H54 (cell line): ENCODE measurements at regions not wholly inside any gene's neighbourhood (a gene's known extent, or its start where the extent isn't known, plus 50 kb on each side); places are given as distances from the start of the nearest gene placed in this dataset.

Experiments
- DNase-seq: peaks from one replicate; pipeline ENCODE4 v3.0.0; 2011; ENCODE audit warnings: low spot score, mixed read lengths; ENCODE audit not compliant: insufficient read length
- FAIRE-seq: peaks from 3 replicates; lab custom pipeline; 2011; peaks lifted over from hg19 to GRCh38; lab: Jason Lieb, UNC
- POLR2A ChIP-seq: IDR thresholded peaks from 2 replicates; pipeline ENCODE4 v1.6.1; 2011; ENCODE audit warnings: low read depth, mild to moderate bottlenecking, low read length

DNA sequence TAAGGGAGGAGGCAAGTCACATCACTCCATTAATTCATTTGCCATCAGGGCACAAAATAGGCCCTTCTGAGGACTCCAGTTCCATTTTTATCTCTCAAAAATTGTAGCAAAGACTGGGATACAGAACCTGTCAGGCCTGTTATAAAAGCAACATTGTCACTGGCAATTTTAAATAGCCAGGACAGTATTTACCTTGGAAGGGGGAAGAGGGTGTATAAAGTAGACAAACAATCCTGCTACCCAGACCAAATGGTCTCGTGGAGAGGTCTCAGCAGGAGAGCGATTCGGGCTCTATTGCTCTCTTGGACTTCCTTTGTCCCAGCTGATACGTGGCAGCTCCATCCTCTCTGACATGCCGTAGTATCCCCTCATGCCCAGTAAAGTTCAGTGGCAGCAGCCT lies 740.3 kb upstream of the HS6ST1 start:
- no peak for TF ChIP-seq POLR2A
- no peak for DNase-seq
- FAIRE-seq = no peak

DNA sequence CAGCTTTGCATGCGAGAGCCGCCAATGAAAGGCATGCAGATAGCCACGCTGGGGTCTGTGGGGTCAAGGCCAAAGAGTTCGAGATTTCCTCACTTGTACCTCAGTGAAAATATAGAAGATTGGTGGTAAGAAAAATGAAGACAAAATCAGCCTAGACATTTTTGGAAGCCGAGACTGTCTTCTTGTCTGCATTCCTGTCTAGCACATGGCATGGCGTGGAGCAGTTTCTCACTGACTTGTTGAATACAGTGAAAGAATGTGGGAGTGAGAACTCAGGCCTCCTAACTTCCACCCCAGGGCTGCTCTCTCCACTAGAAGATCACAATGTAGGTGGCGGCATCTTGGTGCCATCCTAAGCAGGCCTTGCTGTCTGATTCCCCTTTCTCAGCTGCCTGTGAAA lies 740.8 kb upstream of the HS6ST1 start:
- no peak for TF ChIP-seq POLR2A
- FAIRE-seq = no peak
- DNase-seq = no peak

DNA sequence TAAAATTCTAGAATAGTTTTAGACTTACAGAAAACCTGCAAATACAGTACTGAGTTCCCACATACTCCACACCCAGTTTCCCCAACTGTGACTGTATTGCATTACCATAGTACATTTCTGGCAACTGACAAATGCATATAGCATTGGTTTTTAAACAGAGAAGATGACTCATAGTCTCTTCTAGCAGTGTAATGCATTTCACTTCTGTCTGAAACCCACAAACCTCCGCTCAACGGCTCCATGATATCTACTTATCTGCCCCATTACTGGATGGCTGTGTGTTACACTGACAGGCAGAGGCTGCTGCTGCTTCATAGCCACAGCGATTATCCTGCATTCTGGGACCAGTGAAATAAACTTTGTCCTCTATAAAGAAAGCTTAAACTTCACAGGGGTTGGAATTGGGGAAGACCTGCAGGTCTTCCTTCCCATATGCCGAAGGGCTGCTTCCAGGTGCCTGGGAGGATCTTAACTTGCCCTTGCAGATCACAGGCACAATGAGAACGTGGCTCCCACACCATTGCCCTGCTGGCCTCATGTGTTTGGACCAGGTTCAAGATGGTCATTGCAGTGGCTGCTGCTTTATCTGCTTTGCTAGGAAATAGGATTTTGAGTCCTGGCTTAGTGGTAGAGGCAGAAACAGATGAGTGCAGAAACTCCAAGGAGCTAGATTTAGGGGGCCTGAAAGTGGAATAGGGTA lies 742.6 kb upstream of the HS6ST1 start:
- FAIRE-seq = no peak
- DNase-seq = no peak
- no peak for TF ChIP-seq POLR2A

DNA sequence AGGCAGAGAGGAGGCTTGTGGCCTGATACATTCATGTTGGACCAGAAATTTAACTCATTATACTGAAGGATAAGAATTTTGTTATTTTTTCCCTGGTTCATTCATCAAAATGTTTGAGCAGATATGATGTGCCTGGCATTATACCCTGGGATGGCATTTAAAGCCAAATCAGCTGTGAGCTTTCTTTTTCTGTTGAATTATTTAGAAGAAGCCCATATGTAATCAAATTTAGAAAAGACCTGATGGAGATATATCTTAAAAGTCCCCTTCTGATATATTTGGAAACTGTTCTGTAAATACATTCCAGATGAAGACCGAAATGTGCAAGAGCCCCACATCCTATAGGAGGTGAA lies 743.1 kb upstream of the HS6ST1 start:
- no peak for TF ChIP-seq POLR2A

DNA sequence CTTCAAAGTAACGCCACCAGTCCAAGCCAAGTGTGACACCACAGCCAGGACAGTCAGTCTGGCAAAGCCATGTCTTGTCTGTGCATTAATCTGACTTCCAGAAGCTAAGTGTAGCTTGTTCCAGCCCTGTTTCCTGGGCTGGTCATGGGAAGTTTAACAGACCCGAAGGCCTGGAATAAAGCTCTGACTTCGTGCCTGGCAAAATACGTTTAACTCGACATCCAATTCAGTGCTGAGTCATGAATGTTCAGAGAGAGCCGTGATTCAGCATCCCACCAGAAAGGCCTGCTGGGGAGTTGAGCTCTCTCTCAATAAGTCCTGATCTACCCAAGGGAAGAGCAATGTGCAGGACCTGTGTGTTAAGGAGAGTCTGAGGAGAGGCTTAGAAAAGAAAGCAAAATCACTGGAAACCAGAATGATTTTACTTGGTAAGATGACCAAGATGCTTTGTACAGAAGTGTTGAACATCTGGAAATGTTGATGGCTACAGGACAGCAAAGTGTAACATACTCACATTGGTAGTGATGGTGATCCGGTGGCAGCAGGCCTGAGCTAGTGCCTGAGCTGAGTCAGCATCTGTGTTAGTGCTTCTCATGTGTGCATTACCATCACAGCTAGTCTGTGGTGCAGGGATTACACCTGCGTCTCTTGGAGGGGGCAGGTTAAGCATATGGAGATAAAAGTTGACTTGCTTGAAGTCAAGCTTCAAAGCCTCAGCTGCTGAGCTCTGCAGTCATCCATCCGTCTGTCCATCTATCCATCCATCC lies 743.7 kb upstream of the HS6ST1 start:
- no peak for DNase-seq
- FAIRE-seq = no peak
- no peak for TF ChIP-seq POLR2A

More for the DNA sequence above, 743.1 kb upstream of the HS6ST1 start:
- no peak for FAIRE-seq
- no peak for DNase-seq

DNA sequence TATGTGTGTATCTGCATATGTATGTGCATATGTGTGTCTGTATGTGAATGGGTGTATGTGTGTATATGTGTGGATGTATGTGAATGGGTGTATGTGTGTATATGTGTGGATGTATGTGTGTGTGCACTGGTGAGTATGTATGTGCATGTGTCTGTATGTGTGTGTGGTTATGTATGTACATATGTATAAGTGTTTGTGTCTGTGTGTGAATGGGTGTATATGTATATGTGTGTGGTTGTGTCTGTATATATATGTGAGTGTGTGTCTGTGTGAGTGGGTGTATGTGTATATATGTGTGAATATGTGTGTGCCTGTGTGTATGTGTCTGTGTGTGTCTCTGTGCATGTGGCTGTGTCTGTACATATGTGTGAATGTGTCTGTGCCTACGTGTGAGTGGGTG lies 748.4 kb upstream of the HS6ST1 start:
- TF ChIP-seq POLR2A = no peak
- DNase-seq (no peak), FAIRE-seq (no peak)

DNA sequence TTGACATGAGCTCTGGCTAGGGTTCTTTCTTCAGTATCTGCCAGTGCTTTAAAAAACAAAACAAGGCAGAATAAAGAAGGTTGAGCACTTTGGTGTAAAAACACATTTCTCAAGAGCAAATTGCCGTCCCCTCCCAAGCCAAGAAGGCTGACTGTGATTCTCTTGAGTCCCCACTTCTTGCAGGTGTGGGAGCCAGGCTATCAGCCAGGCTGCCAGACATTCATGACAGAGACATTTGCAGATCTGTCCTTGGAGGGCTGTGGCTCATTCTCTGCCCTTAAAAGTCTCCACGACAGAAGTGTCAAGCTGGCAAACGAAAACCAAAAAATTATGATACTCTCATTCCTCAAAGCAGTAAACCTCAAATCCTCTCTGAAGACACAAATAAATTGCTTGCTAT lies 749.3 kb upstream of the HS6ST1 start:
- DNase-seq (no peak), FAIRE-seq (no peak)
- no peak for TF ChIP-seq POLR2A

DNA sequence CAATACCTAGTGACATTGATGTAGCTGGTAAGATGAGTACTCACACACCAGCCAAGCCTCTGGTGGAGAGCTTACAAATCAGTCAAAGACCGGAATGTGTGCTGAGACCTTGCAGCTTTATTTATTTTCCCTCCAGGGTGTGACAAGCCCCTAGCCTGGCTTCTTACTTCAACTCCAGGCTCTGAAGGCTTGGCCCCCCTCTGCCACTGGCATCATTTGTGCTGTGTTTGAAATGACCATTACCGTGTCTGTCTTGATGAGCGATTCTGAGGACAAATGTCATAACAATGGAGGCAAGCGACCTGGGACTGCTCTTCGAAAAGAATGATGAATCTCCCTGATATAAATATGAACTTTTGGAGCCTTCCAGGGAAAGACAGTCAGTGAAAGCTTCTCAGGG lies 749.9 kb upstream of the HS6ST1 start:
- no peak for TF ChIP-seq POLR2A
- FAIRE-seq (no peak), DNase-seq (no peak)

DNA sequence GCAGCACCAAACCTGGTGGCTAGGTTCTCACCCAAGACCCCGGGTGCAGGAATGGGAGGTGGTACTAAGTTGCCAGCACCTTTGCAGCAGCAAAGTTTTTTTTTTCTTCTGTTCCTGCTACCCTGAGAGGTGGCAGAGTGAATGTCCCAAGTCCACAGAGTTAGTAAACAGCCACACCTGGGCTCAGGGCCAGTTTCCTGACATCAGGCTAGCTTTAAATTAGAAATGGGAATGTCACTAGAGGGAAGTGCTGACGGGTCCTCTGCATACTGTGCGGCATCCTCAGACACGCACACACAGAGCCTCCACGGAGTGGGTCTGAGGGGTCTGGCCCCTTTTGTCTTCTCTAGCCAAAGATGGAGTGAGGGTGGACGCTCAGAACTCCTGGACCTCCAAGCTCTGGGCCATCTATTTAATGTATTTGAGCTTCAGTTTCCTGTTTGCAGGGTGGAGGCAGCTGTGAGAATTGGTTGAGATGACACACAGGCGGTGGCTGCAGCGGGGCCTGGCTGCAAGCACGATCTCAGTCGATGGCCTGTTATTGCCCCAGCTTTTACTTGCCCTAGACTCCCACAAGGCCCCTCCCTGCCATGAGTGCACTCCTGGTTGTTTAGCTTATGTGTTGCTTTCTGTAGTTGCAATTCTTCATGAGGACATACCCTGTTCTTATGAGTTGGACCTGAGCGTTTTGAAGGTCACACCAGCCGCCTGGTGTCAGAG lies 751.4 kb upstream of the HS6ST1 start:
- FAIRE-seq (no peak), DNase-seq (no peak)
- no peak for TF ChIP-seq POLR2A

DNA sequence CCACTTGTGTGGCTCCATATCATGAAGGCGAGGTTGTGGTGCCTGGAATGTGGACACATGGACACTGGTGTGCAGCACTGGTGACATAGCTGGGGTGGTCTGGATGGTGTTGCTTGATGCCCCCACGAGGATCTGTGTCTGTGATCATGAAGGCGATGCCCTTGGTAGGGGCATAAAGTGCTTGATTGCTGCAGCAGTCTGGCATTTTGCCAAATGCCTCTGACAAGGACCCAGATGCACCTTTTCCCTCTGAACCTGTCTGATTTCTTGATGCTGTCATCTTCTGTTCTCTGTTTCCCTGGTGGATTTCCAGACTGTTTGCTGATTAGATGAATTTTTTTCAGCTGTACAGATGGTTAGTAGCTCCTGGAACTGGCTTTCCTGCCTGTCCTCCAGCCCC lies 752.0 kb upstream of the HS6ST1 start:
- FAIRE-seq (no peak), DNase-seq (no peak)
- no peak for TF ChIP-seq POLR2A

DNA sequence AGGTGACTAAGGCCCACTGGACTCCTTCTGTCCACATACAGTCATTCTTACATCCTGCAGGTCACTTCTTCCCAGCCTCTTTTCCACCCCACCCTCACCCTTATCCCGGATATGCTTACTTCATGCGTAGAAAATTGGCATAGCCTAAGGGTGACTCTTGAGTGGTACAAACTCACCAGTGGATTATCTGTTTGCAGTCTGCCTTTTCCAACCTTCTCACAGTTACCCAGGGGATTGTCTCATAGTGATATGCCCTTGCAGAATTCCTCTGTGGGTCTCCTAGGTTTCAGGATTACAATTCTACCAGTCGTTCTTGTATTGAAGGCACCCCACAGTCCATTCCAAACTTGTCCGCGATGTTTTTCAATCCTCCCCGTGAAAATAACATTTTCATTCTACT lies 752.9 kb upstream of the HS6ST1 start:
- TF ChIP-seq POLR2A = no peak
- FAIRE-seq (no peak), DNase-seq (no peak)

DNA sequence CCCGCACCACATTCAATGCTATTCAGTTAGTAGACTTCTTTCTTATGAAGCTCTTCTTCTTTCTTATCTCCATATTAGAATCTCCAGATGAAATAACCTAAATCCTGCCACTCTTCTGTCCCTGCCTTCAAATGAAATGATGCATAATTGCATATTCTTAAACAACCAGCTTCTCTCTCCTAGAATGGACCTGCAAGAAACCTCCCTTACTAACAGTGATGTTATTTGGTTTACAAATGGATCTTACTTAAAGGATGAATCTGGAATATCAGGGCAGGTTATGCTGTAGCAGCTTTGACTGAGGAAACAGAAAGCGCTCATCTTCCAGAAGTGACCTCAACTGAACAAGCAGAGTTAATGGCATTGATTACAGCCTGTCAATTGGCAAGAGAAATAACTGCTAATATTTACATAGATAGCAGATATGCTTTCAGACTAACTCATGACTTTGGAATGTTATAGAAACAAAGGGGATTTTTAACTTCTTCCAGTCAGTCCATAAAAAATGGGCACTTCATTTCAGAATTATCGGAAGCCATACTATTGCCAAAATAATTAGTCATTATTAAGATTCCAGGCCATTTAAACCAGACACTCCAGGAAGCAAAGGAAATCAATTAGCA lies 755.7 kb upstream of the HS6ST1 start:
- DNase-seq (no peak), FAIRE-seq (no peak)
- no peak for TF ChIP-seq POLR2A

DNA sequence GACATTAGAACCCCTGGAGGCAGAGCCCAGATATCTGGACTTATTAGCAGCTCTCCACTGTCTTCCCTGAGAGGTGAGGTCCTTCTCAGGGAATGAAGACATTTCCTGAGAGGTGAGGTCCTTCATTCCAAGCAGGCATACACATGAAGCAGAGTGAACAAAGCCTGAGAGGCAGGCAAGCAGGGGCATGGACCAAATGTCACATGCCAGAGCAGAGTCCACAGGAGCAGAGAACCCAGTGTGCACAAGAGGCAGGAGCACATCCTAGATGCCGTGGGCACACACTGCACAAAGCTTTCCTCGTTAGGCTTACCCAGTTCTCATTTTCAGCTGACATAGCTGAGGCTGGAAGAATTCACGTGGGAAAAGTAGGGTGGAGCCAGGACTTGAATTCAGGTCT lies 759.9 kb upstream of the HS6ST1 start:
- FAIRE-seq = no peak
- no peak for TF ChIP-seq POLR2A
- no peak for DNase-seq
